ENCODE measurements at regions not wholly inside any gene's neighbourhood (a gene's known extent, or its start where the extent isn't known, plus 50 kb on each side); places are given as distances from the start of the nearest gene placed in this dataset.

GRCh38 chr20:62574230-62574993 is 67.9 kb upstream of the SLCO4A1 start:
- no peak overlapping the region for H3K4me2 ChIP-seq (ENCODE audit: low read depth, low read length, poor library complexity, severe bottlenecking)
- H3K27me3 ChIP-seq (ENCODE audit: insufficient read depth, low read length, poor library complexity, severe bottlenecking), result peaks cover 2% of the 10 kb centered on the region
- TF ChIP-seq EZH2phosphoT487 (IDR thresholded peaks at IDR 0.05; ENCODE audit: borderline replicate concordance), result no peak
- TF ChIP-seq CTCF (conservative IDR thresholded peaks at IDR 0.05; ENCODE audit: low read length), result no peak
- H3F3A ChIP-seq (ENCODE audit: low read depth), result no peaks in the 10 kb centered on the region
- no peaks in the 10 kb centered on the region for H4K20me1 ChIP-seq (ENCODE audit: insufficient read depth, low read length, poor library complexity, severe bottlenecking)
- no peaks in the 10 kb centered on the region for H3K36me3 ChIP-seq (ENCODE audit: insufficient read depth, low read length)
- H3K9me3 ChIP-seq (ENCODE audit: insufficient read depth, low read depth, low read length), result no peaks in the 10 kb centered on the region
- no peaks in the 10 kb centered on the region for H3K79me2 ChIP-seq (ENCODE audit: insufficient read depth, low read length)
- H2AFZ ChIP-seq (ENCODE audit: low read length), result no peak overlapping the region
- H3K9me2 ChIP-seq (replicated peaks; ENCODE audit: low read depth, low read length), result no peaks in the 10 kb centered on the region
- H3K4me1 ChIP-seq (ENCODE audit: insufficient read depth, low read length, poor library complexity, severe bottlenecking), result peaks cover 5% of the 10 kb centered on the region
- no peak overlapping the region for H3K9ac ChIP-seq (ENCODE audit: low read depth, low read length, poor library complexity, severe bottlenecking)
- H3K4me3 ChIP-seq (ENCODE audit: low read length, poor library complexity, severe bottlenecking), result no peak overlapping the region

GRCh38 chr20:62575976-62576722 is 66.2 kb upstream of the SLCO4A1 start:
- Histone ChIP-seq H3K27me3 (ENCODE audit: insufficient read depth, low read length, poor library complexity, severe bottlenecking) (peaks cover 4% of the 10 kb centered on the region), H3K4me2 (ENCODE audit: low read depth, low read length, poor library complexity, severe bottlenecking) (no peak overlapping the region), H3K79me2 (ENCODE audit: insufficient read depth, low read length) (no peaks in the 10 kb centered on the region), H3K9me3 (ENCODE audit: insufficient read depth, low read depth, low read length) (no peaks in the 10 kb centered on the region), H3K9ac (ENCODE audit: low read depth, low read length, poor library complexity, severe bottlenecking) (no peak overlapping the region), H3K4me3 (ENCODE audit: low read length, poor library complexity, severe bottlenecking) (no peak overlapping the region), H4K20me1 (ENCODE audit: insufficient read depth, low read length, poor library complexity, severe bottlenecking) (no peaks in the 10 kb centered on the region), H3K9me2 (replicated peaks; ENCODE audit: low read depth, low read length) (no peaks in the 10 kb centered on the region), H3K4me1 (ENCODE audit: insufficient read depth, low read length, poor library complexity, severe bottlenecking) (peaks cover 5% of the 10 kb centered on the region), H2AFZ (ENCODE audit: low read length) (no peak overlapping the region), H3F3A (ENCODE audit: low read depth) (no peaks in the 10 kb centered on the region), H3K36me3 (ENCODE audit: insufficient read depth, low read length) (no peaks in the 10 kb centered on the region)
- no peak for TF ChIP-seq CTCF (conservative IDR thresholded peaks at IDR 0.05; ENCODE audit: low read length)
- no peak for TF ChIP-seq EZH2phosphoT487 (IDR thresholded peaks at IDR 0.05; ENCODE audit: borderline replicate concordance)

GRCh38 chr20:62576815-62577489 is 65.4 kb upstream of the SLCO4A1 start:
- TF ChIP-seq EZH2phosphoT487 (IDR thresholded peaks at IDR 0.05; ENCODE audit: borderline replicate concordance) (no peak), CTCF (conservative IDR thresholded peaks at IDR 0.05; ENCODE audit: low read length) (no peak)
- no peaks in the 10 kb centered on the region for H3K9me2 ChIP-seq (replicated peaks; ENCODE audit: low read depth, low read length)
- H4K20me1 ChIP-seq (ENCODE audit: insufficient read depth, low read length, poor library complexity, severe bottlenecking), result no peaks in the 10 kb centered on the region

More at GRCh38 chr20:62576815-62577489, 65.4 kb upstream of the SLCO4A1 start:
- Histone ChIP-seq H2AFZ (ENCODE audit: low read length) (no peak overlapping the region), H3K4me1 (ENCODE audit: insufficient read depth, low read length, poor library complexity, severe bottlenecking) (peaks cover 4% of the 10 kb centered on the region), H3K79me2 (ENCODE audit: insufficient read depth, low read length) (no peaks in the 10 kb centered on the region), H3K36me3 (ENCODE audit: insufficient read depth, low read length) (no peaks in the 10 kb centered on the region), H3K9me3 (ENCODE audit: insufficient read depth, low read depth, low read length) (no peaks in the 10 kb centered on the region), H3K27me3 (ENCODE audit: insufficient read depth, low read length, poor library complexity, severe bottlenecking) (peaks cover 4% of the 10 kb centered on the region), H3F3A (ENCODE audit: low read depth) (no peaks in the 10 kb centered on the region), H3K4me3 (ENCODE audit: low read length, poor library complexity, severe bottlenecking) (no peak overlapping the region), H3K4me2 (ENCODE audit: low read depth, low read length, poor library complexity, severe bottlenecking) (no peak overlapping the region), H3K9ac (ENCODE audit: low read depth, low read length, poor library complexity, severe bottlenecking) (no peak overlapping the region)
